ENCODE measurements at regions not wholly inside any gene's neighbourhood (a gene's known extent, or its start where the extent isn't known, plus 50 kb on each side); places are given as distances from the start of the nearest gene placed in this dataset.

GRCh38 chr15:29449136-29449535 is 179.5 kb upstream of the NSMCE3 start:
- Histone ChIP-seq H3K27ac (no peak overlapping the region), H3K27me3 (peaks cover 0 to 7% (median 0%) of the 10 kb centered on the region in 3 donors), H3K36me3 (no peaks in the 10 kb centered on the region), H3K4me3 (no peak overlapping the region), H3K4me1 (no peaks in the 10 kb centered on the region), H3K9me3 (no peaks in the 10 kb centered on the region)
- peak in 1 of 2 donors; percentile 39 for DNase-seq
- intact Hi-C loops (cut with DNase I; ENCODE audit: low total_unique reads), result no loop called here
- TF ChIP-seq EP300 (IDR thresholded peaks at IDR 0.05) (no peak), POLR2A (IDR thresholded peaks at IDR 0.05) (no peak)
- WGBS, 5 donors, result 43 to 88% (median 49%) methylated on average over 1 to 2 of the region's 2 CpGs

- intact Hi-C loops (cut with DNase I; ENCODE audit: low total_unique reads), result no loop called here
- TF ChIP-seq POLR2A (IDR thresholded peaks at IDR 0.05), result no peak
- TF ChIP-seq POLR2AphosphoS5 (IDR thresholded peaks at IDR 0.05), result no peak
- TF ChIP-seq EP300 (IDR thresholded peaks at IDR 0.05), result no peak
- TF ChIP-seq CTCF (IDR thresholded peaks at IDR 0.05), result no peak
- WGBS, 5 donors, result 69 to 76% (median 72%) methylated on average over 4 of the region's 4 CpGs
- no peaks in the 10 kb centered on the region for H3K4me1 ChIP-seq
- DNase-seq, result no peak
- peaks cover 0 to 7% (median 0%) of the 10 kb centered on the region in 3 donors for H3K27me3 ChIP-seq
- H3K36me3 ChIP-seq, result no peaks in the 10 kb centered on the region
- H3K9me3 ChIP-seq, result no peaks in the 10 kb centered on the region
- no peak overlapping the region for H3K4me3 ChIP-seq
- no peak overlapping the region for H3K27ac ChIP-seq
Measured at GRCh38 chr15:29448320-29448719, 178.7 kb upstream of the NSMCE3 start.

- intact Hi-C loops (cut with DNase I; ENCODE audit: low total_unique reads), result no loop called here
- TF ChIP-seq EP300 (IDR thresholded peaks at IDR 0.05) (no peak), CTCF (IDR thresholded peaks at IDR 0.05) (no peak), POLR2AphosphoS5 (IDR thresholded peaks at IDR 0.05) (no peak), POLR2A (IDR thresholded peaks at IDR 0.05) (no peak)
- DNase-seq, result no peak
- Histone ChIP-seq H3K4me3 (no peak overlapping the region), H3K4me1 (no peaks in the 10 kb centered on the region), H3K36me3 (no peaks in the 10 kb centered on the region), H3K27ac (no peak overlapping the region), H3K9me3 (no peaks in the 10 kb centered on the region), H3K27me3 (peaks cover 0 to 5% (median 0%) of the 10 kb centered on the region in 3 donors)
- 57 to 77% (median 68%) methylated on average over 3 of the region's 3 CpGs for WGBS, 5 donors
Measured at GRCh38 chr15:29446480-29446879, 176.9 kb upstream of the NSMCE3 start.

- no peaks in the 10 kb centered on the region for H3K27me3 ChIP-seq
- H3K27ac ChIP-seq, result no peak overlapping the region
- no peak for DNase-seq
- no peaks in the 10 kb centered on the region for H3K9me3 ChIP-seq
- no peak for TF ChIP-seq EP300 (IDR thresholded peaks at IDR 0.05)
- TF ChIP-seq CTCF (IDR thresholded peaks at IDR 0.05), result no peak
- no peak for TF ChIP-seq POLR2A (IDR thresholded peaks at IDR 0.05)
- no peak for TF ChIP-seq POLR2AphosphoS5 (IDR thresholded peaks at IDR 0.05)
- H3K36me3 ChIP-seq, result no peaks in the 10 kb centered on the region
- no peaks in the 10 kb centered on the region for H3K4me1 ChIP-seq
- intact Hi-C loops (cut with DNase I; ENCODE audit: low total_unique reads), result no loop called here
- WGBS, 5 donors, result 70 to 84% (median 77%) methylated on average over 5 of the region's 5 CpGs
- H3K4me3 ChIP-seq, result no peak overlapping the region
Measured at GRCh38 chr15:29442532-29442931, 172.9 kb upstream of the NSMCE3 start.

- Histone ChIP-seq H3K9me3 (no peaks in the 10 kb centered on the region), H3K27ac (no peak overlapping the region), H3K27me3 (no peaks in the 10 kb centered on the region), H3K4me1 (no peaks in the 10 kb centered on the region), H3K4me3 (no peak overlapping the region), H3K36me3 (no peaks in the 10 kb centered on the region)
- TF ChIP-seq CTCF (IDR thresholded peaks at IDR 0.05) (no peak), POLR2A (IDR thresholded peaks at IDR 0.05) (no peak), POLR2AphosphoS5 (IDR thresholded peaks at IDR 0.05) (no peak), EP300 (IDR thresholded peaks at IDR 0.05) (no peak)
- intact Hi-C loops (cut with DNase I; ENCODE audit: low total_unique reads), result no loop called here
- 73 to 83% (median 79%) methylated on average over 7 of the region's 7 CpGs for WGBS, 5 donors
- no peak for DNase-seq
Measured at GRCh38 chr15:29440541-29440940, 170.9 kb upstream of the NSMCE3 start.

Data from stomach (tissue), 8 donors.